Kidney epithelial cell (primary cell): ENCODE measurements at regions not wholly inside any gene's neighbourhood (a gene's known extent, or its start where the extent isn't known, plus 50 kb on each side); places are given as distances from the start of the nearest gene placed in this dataset.
A peak's percentile ranks its signal among the peaks of the same experiment; 100 is the strongest.

ENCODE experiments used
- DNase-seq: peaks from one replicate; pipeline ENCODE4 v3.0.0-alpha.2; 2010; ENCODE audit warnings: low read depth
- H3K27me3 ChIP-seq: 2 replicates; pipeline ENCODE4 v1.6.0; 2011; ENCODE audit warnings: low read length; ENCODE audit not compliant: control insufficient read depth, insufficient read depth
- H3K36me3 ChIP-seq: 2 replicates; pipeline ENCODE4 v1.5.1; 2011; ENCODE audit warnings: low read length; ENCODE audit not compliant: control insufficient read depth, insufficient read depth
- H3K4me3 ChIP-seq: 2 replicates; pipeline ENCODE4 v1.5.1; 2011; ENCODE audit warnings: low read depth, mild to moderate bottlenecking, control low read depth, low read length
- TF ChIP-seq, protein P1 (sequence below): IDR thresholded peaks from 2 replicates; pipeline ENCODE4 v1.5.1; 2011; ENCODE audit warnings: mild to moderate bottlenecking, moderate library complexity, low read length, control low read depth, inconsistent platforms; ENCODE audit not compliant: insufficient read depth, poor library complexity, severe bottlenecking

DNA sequence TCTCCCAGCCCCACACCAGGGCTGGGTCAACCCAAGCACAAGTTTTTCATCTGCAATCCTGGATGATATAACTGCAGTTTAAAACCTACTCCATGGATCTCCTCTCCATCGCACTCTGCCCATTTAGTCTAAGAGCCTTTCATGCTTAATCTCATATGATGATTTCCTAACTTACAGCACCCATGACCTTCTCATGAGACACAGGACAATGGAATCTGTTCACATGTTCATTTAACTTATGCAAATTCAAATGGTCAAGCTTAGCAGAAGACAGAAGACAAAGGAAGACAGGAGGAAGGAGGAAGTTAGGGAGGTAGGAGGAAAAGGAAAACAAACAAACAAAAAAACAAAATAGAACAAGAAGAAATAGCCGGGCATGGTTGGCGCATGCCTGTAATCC lies 64.6 kb upstream of the PNMA1 start:
- TF ChIP-seq, protein P1, sequence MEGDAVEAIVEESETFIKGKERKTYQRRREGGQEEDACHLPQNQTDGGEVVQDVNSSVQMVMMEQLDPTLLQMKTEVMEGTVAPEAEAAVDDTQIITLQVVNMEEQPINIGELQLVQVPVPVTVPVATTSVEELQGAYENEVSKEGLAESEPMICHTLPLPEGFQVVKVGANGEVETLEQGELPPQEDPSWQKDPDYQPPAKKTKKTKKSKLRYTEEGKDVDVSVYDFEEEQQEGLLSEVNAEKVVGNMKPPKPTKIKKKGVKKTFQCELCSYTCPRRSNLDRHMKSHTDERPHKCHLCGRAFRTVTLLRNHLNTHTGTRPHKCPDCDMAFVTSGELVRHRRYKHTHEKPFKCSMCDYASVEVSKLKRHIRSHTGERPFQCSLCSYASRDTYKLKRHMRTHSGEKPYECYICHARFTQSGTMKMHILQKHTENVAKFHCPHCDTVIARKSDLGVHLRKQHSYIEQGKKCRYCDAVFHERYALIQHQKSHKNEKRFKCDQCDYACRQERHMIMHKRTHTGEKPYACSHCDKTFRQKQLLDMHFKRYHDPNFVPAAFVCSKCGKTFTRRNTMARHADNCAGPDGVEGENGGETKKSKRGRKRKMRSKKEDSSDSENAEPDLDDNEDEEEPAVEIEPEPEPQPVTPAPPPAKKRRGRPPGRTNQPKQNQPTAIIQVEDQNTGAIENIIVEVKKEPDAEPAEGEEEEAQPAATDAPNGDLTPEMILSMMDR: no peak
- Histone ChIP-seq H3K27me3 (no peaks in the 10 kb centered on the region), H3K36me3 (no peaks in the 10 kb centered on the region), H3K4me3 (no peak overlapping the region)
- DNase-seq: no peak

DNA sequence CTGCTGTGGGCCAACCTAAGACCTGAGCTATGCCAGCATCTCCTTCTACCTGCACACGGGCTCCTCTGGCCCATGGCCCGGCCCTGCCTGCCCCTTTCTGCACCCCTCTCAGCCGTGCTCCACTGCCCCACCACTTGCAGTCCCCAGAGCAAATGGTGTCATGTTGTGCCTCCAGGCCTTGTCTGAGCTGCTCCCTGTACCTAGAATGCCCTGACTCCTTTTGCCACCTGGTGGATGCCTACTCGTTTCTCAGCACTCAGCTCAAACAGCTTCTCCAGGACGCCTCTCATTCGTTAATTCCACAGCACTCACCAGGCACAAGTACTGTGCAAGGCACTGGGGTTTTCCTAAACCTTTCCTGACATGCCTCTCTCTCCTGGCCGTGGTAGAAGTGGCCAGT lies 63.2 kb upstream of the PNMA1 start:
- no peaks in the 10 kb centered on the region for H3K36me3 ChIP-seq
- DNase-seq: no peak
- TF ChIP-seq, protein P1: peak; percentile 20
- H3K4me3 ChIP-seq: no peak overlapping the region
- H3K27me3 ChIP-seq: no peaks in the 10 kb centered on the region

DNA sequence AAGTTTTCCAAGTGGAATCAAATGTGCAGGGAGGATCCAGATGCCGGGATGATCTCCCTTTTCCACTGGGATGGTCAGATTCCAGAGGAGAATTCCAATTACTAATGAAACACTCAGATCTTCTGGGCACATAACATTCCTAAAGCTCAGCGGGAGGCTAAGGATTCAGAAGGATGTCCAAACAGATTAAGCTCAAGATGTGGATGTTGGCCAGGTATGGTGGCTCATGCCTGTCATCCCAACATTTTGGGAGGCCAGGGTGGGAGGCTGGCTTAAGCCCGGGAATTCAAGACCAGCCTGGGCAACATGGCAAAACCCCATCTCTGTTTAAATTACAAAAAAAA lies 62.0 kb upstream of the PNMA1 start:
- TF ChIP-seq, protein P1: no peak

DNA sequence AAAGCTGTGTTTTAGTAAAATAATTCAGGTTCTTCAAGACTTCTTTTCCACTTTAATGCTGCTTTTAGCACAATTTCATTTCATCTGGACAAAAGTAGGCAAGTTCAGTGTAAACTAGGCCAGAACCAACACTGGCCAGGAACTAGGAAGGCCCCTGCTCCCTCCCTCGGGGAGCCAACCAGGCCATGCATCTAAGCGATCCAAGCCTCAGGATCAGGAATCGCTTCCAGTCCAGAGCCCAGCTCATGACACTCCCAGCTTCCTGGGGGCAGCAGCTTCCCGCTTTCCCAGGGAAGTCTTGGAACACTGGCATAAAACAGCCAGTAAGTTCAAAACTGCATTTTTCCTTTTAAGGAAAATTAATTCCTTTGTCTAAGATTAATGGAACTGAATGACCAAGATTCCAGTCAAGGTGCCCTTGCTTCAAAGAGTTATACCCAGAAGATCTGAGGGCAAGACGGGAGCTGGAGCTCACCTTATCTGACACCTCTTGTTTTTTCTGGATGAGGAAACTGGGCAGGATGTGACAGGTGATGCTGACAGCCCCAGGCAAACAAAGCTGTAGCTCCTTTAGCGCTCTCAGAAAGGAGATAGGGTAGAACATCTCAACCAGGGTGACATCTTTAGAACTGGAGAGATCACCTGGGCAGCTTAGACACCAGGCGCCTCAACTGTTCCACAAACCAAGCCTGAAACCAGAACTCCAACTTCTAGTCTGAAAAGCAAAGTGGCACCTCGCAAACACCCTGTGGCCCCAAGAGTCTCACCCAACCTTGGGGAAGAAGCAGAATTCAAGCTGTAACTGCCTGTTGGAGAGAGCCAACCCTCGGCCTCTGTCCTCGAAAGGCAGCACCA lies 61.4 kb upstream of the PNMA1 start:
- no peak overlapping the region for H3K4me3 ChIP-seq
- no peak for DNase-seq
- H3K36me3 ChIP-seq: no peaks in the 10 kb centered on the region
- H3K27me3 ChIP-seq: no peaks in the 10 kb centered on the region
- TF ChIP-seq, protein P1: no peak

More for the DNA sequence above, 62.0 kb upstream of the PNMA1 start:
- H3K27me3 ChIP-seq: no peaks in the 10 kb centered on the region
- H3K36me3 ChIP-seq: no peaks in the 10 kb centered on the region
- H3K4me3 ChIP-seq: no peak overlapping the region
- no peak for DNase-seq

DNA sequence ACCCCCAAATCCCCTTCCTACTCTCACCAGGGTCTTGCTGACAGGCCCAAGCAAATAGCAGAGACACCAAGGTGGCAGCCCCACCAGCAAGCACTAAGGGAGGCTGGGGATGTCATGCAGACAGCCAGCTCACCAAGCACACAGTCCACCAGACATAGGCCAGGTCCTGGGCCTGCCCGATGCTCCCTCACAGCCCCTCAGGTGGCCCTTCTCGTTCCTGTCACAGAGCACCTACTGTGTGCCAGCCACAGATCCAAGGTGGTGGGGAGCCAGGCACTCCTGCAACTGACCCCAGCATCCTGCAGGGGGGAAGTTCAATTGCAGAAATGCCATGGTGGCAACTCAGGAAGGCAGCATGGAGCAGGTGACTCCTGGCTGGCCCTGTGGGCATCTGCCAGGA lies 60.5 kb upstream of the PNMA1 start:
- no peaks in the 10 kb centered on the region for H3K27me3 ChIP-seq
- H3K4me3 ChIP-seq: no peak overlapping the region
- DNase-seq: no peak
- H3K36me3 ChIP-seq: no peaks in the 10 kb centered on the region
- TF ChIP-seq, protein P1: no peak

DNA sequence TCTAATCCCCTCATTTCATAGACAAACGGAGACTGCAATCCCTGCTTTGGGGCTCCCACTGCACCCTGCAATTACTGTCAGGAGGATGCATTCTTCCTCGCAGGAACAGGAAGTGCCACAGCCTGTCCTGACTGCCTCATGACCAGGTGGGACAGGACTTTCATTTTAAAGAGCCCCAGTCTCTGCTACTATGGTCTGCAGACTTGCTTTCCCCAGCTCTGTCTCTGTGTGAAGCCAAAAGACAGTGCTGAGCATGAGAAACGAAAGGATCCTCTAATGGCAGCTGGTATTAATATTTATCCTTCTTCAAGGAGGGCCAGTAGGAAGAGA lies 60.0 kb upstream of the PNMA1 start:
- Histone ChIP-seq H3K27me3 (no peaks in the 10 kb centered on the region), H3K36me3 (no peaks in the 10 kb centered on the region), H3K4me3 (no peak overlapping the region)
- TF ChIP-seq, protein P1: no peak
- no peak for DNase-seq
